Neural cell (in vitro differentiated cells): ENCODE measurements at regions not wholly inside any gene's neighbourhood (a gene's known extent, or its start where the extent isn't known, plus 50 kb on each side); places are given as distances from the start of the nearest gene placed in this dataset.

Experiments used
- CTCF ChIP-seq: fragments of 450-650 bp; IDR thresholded peaks from 2 replicates; pipeline ENCODE4 v1.5.1; 2014; ENCODE audit warnings: antibody characterized with exemption, mild to moderate bottlenecking, moderate library complexity; ENCODE audit not compliant: poor library complexity, severe bottlenecking
- EP300 ChIP-seq: fragments of 450-650 bp; conservative IDR thresholded peaks from 2 replicates; pipeline ENCODE4 v1.6.1; 2014; ENCODE audit warnings: antibody characterized with exemption, mild to moderate bottlenecking, moderate library complexity; ENCODE audit not compliant: poor library complexity, severe bottlenecking
- EZH2 ChIP-seq: fragments of 200-600, 300-800 bp; shearing (Covaris generic), sonication (generic); IDR thresholded peaks from 2 replicates; pipeline ENCODE4 v1.6.1; 2014; ENCODE audit warnings: antibody characterized with exemption, low read length, borderline replicate concordance, mild to moderate bottlenecking; ENCODE audit not compliant: insufficient read depth, poor library complexity, severe bottlenecking
- MXI1 ChIP-seq: fragments of 450-650 bp; conservative IDR thresholded peaks from 2 replicates; pipeline ENCODE4 v1.6.1; 2014; ENCODE audit warnings: antibody characterized with exemption, mild to moderate bottlenecking; ENCODE audit not compliant: poor library complexity, severe bottlenecking
- POLR2AphosphoS5 ChIP-seq: IDR thresholded peaks from 2 replicates; pipeline ENCODE4 v1.6.1; 2012
- RAD21 ChIP-seq: fragments of 450-650 bp; conservative IDR thresholded peaks from 2 replicates; pipeline ENCODE4 v1.6.1; 2014; ENCODE audit warnings: antibody characterized with exemption, mild to moderate bottlenecking, moderate library complexity
- REST ChIP-seq: IDR thresholded peaks from 2 replicates; pipeline ENCODE4 v1.6.1; 2012; ENCODE audit warnings: borderline replicate concordance
- SMC3 ChIP-seq: fragments of 450-650 bp; conservative IDR thresholded peaks from 2 replicates; pipeline ENCODE4 v1.6.1; 2014; ENCODE audit warnings: antibody characterized with exemption, mild to moderate bottlenecking, moderate library complexity; ENCODE audit not compliant: poor library complexity
- TAF1 ChIP-seq: IDR thresholded peaks from 2 replicates; pipeline ENCODE4 v1.6.1; 2012; ENCODE audit warnings: low read depth

GRCh38 chr4:75122424-75123014 is 189.6 kb downstream of the PARM1 start:
- TF ChIP-seq CTCF: no peak
- no peak for TF ChIP-seq EZH2
- no peak for TF ChIP-seq POLR2AphosphoS5
- TF ChIP-seq MXI1: no peak
- no peak for TF ChIP-seq EP300
- TF ChIP-seq REST: no peak
- no peak for TF ChIP-seq SMC3
- no peak for TF ChIP-seq TAF1
- TF ChIP-seq RAD21: no peak
